Gastroesophageal sphincter (tissue), 4 donors: ENCODE measurements at regions not wholly inside any gene's neighbourhood (a gene's known extent, or its start where the extent isn't known, plus 50 kb on each side); places are given as distances from the start of the nearest gene placed in this dataset.
"Not testable (repeated sequence)": the region's sequence is repeated elsewhere in the genome, so short reads cannot be mapped to it uniquely, and the experiment has no call there.

ENCODE experiments used
- ATAC-seq: fragments of 150-250 bp; one replicate; pipeline ENCODE4 v1.9.1; 2016; ENCODE audit warnings: mild to moderate bottlenecking, moderate library complexity
- H3K27ac ChIP-seq, 4 donors: fragments of 200-600 bp; sonication (generic) in 3 of 4; 1 replicate in 3 of 4; 2 replicates in 1 of 4; pipeline ENCODE4 v1.5.1; 2016 to 2019
- H3K27me3 ChIP-seq: fragments of 200-600 bp; sonication (generic); one replicate; pipeline ENCODE4 v1.5.1; 2019
- H3K36me3 ChIP-seq, 2 donors: fragments of 200-600 bp; sonication (generic); one replicate each; pipeline ENCODE4 v1.5.1; 2019; ENCODE audit warnings: control low read depth in 1 of 2
- H3K4me1 ChIP-seq, 3 donors: fragments of 200-600 bp; sonication (generic); 1 replicate in 2 of 3; 2 replicates in 1 of 3; pipeline ENCODE4 v1.5.1; 2016 to 2019; ENCODE audit warnings: control low read depth in 2 of 3
- H3K4me3 ChIP-seq, 2 donors: fragments of 200-600 bp; sonication (generic); one replicate each; pipeline ENCODE4 v1.5.1; 2019; ENCODE audit warnings: mild to moderate bottlenecking in 1 of 2, moderate library complexity in 1 of 2
- H3K9me3 ChIP-seq, 3 donors: fragments of 200-600 bp; sonication (generic); one replicate each; pipeline ENCODE4 v1.5.1; 2017 to 2019; ENCODE audit warnings: control low read depth in 2 of 3
- CTCF ChIP-seq, 4 experiments: fragments of 200-600 bp in 2 of 4; fragments of 450-650 bp in 2 of 4; sonication (generic) in 1 of 4; IDR thresholded peaks; one replicate each; pipeline ENCODE4 v1.5.1; 2017 to 2019; ENCODE audit warnings: antibody characterized with exemption in 4 of 4, mild to moderate bottlenecking in 2 of 4, moderate library complexity in 2 of 4
- EP300 ChIP-seq: sonication (generic); formaldehyde crosslinking; IDR thresholded peaks from one replicate; pipeline ENCODE4 v1.6.1; 2017; ENCODE audit warnings: antibody characterized with exemption, mild to moderate bottlenecking
- POLR2A ChIP-seq, 2 donors: fragments of 450-650 bp; IDR thresholded peaks; one replicate each; pipeline ENCODE4 v1.6.1; 2017; ENCODE audit warnings: antibody characterized with exemption in 2 of 2, mild to moderate bottlenecking in 2 of 2, moderate library complexity in 1 of 2
- POLR2AphosphoS5 ChIP-seq: sonication (generic); formaldehyde crosslinking; IDR thresholded peaks from one replicate; pipeline ENCODE4 v1.6.1; 2017; ENCODE audit warnings: antibody characterized with exemption
- WGBS, 2 donors: methylation state at CpG; one replicate each; pipeline ENCODE4 v1.1.5; 2018; ENCODE audit warnings: low coverage in 1 of 2; 5-methylcytosine and 5-hydroxymethylcytosine counted together

- H3K36me3 ChIP-seq, result no peaks in the 10 kb centered on the region
- no peaks in the 10 kb centered on the region for H3K4me1 ChIP-seq
- no peak overlapping the region for H3K27ac ChIP-seq
- ATAC-seq, result no peak
- 88 to 100% methylated on average over 1 of the region's 2 CpGs for WGBS, 2 donors
- no peaks in the 10 kb centered on the region for H3K27me3 ChIP-seq
- H3K4me3 ChIP-seq, result no peak overlapping the region
- peaks cover 0 to 9% (median 0%) of the 10 kb centered on the region in 3 donors for H3K9me3 ChIP-seq
- no peak for TF ChIP-seq CTCF (IDR thresholded peaks at IDR 0.05)
- TF ChIP-seq EP300, result no peak
- no peak for TF ChIP-seq POLR2A (IDR thresholded peaks at IDR 0.05)
- no peak for TF ChIP-seq POLR2AphosphoS5
These were observed 107.9 kb upstream of the PMCH start for GRCh38 chr12:102305486-102305885.

DNA sequence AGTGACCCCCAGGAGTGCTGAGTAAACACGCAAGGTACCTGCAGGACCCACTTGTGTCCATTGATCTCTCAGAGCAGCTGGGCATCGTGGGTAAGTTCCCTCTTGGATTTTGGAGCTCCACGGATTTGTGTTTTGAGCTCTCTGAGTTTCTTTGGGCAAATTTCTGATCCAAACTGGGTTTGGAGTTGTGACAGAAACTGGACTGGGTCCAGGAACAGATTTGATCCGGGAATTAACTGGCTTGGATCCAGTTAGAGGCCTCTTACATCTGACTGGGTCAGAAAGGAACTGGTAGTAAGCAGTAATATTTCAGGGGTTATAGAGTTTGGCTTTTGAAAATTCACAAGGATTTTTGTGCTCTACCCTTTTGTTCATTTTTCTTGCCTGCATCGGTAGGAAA is 107.0 kb upstream of the PMCH start:
- not testable (repeated sequence) for ATAC-seq, H3K27ac ChIP-seq
- WGBS, 2 donors, result 64 to 70% methylated on average over 3 to 5 of the region's 5 CpGs

DNA sequence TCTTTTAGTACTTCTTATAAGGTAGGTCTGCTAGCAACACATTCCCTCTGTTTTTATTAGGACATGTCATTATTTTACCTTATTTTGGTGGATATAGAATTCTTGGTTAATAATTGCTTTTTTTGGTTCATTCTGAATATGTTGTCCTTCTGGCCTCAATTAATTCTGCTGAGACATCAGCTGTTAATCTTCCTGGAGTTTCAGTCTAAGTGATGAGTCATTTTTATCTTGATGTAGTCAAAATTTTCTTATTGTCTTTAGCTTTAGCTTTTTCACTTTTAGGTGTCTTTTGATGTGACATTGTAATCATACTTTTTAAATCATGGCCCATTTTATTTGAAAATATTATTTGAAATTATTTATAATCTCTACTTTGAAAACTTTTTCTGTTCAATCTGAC is 104.9 kb upstream of the PMCH start:
- no peaks in the 10 kb centered on the region for H3K27me3 ChIP-seq
- no peak overlapping the region for H3K4me3 ChIP-seq
- no peaks in the 10 kb centered on the region for H3K36me3 ChIP-seq
- TF ChIP-seq POLR2AphosphoS5 (no peak), CTCF (IDR thresholded peaks at IDR 0.05) (no peak), EP300 (no peak), POLR2A (IDR thresholded peaks at IDR 0.05) (no peak)
- no peak overlapping the region for H3K27ac ChIP-seq
- no peaks in the 10 kb centered on the region for H3K4me1 ChIP-seq
- ATAC-seq, result no peak
- peaks cover 0 to 10% (median 0%) of the 10 kb centered on the region in 3 donors for H3K9me3 ChIP-seq

More for the DNA sequence above, 107.0 kb upstream of the PMCH start:
- H3K9me3 ChIP-seq, result peaks cover 0 to 10% (median 0%) of the 10 kb centered on the region in 3 donors
- H3K4me3 ChIP-seq, H3K27me3 ChIP-seq, H3K36me3 ChIP-seq, H3K4me1 ChIP-seq: not testable (repeated sequence)

DNA sequence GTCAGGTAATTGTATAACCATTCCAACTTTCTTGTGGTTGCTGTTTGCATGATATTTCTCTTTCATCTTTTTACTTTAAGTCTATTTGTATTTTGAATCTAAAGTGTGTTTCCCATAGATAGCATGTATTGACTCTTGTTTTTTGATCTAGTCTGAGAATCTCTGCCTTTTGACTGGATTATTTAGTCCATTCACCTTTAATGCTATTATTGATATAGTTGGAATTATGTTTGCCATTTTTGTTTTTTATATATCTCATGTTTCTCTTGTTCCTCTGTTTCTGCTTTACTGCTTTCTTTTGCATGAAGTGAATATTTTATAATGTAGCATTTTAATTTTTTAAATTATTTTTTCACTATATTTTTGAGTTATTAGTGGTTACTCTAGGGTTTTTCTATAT is 103.9 kb upstream of the PMCH start:
- Histone ChIP-seq H3K36me3 (no peaks in the 10 kb centered on the region), H3K4me1 (no peaks in the 10 kb centered on the region), H3K9me3 (peaks cover 0 to 10% (median 0%) of the 10 kb centered on the region in 3 donors), H3K27ac (no peak overlapping the region), H3K4me3 (no peak overlapping the region), H3K27me3 (no peaks in the 10 kb centered on the region)
- ATAC-seq, result no peak
- TF ChIP-seq EP300 (no peak), POLR2AphosphoS5 (no peak), POLR2A (IDR thresholded peaks at IDR 0.05) (no peak), CTCF (IDR thresholded peaks at IDR 0.05) (no peak)

- no peak for TF ChIP-seq POLR2AphosphoS5
- TF ChIP-seq CTCF (IDR thresholded peaks at IDR 0.05), result no peak
- TF ChIP-seq EP300, result no peak
- TF ChIP-seq POLR2A (IDR thresholded peaks at IDR 0.05), result no peak
These were observed 103.3 kb upstream of the PMCH start for GRCh38 chr12:102300824-102301461.

More at GRCh38 chr12:102300824-102301461, 103.3 kb upstream of the PMCH start:
- no peak overlapping the region for H3K4me3 ChIP-seq
- H3K4me1 ChIP-seq, result no peaks in the 10 kb centered on the region
- H3K36me3 ChIP-seq, result no peaks in the 10 kb centered on the region
- H3K9me3 ChIP-seq, result peaks cover 0 to 10% (median 0%) of the 10 kb centered on the region in 3 donors
- H3K27ac ChIP-seq, result no peak overlapping the region
- H3K27me3 ChIP-seq, result no peaks in the 10 kb centered on the region
- no peak for ATAC-seq
